ENCODE measurements at regions not wholly inside any gene's neighbourhood (a gene's known extent, or its start where the extent isn't known, plus 50 kb on each side); places are given as distances from the start of the nearest gene placed in this dataset.
"Not testable (repeated sequence)": the region's sequence is repeated elsewhere in the genome, so short reads cannot be mapped to it uniquely, and the experiment has no call there.

DNA sequence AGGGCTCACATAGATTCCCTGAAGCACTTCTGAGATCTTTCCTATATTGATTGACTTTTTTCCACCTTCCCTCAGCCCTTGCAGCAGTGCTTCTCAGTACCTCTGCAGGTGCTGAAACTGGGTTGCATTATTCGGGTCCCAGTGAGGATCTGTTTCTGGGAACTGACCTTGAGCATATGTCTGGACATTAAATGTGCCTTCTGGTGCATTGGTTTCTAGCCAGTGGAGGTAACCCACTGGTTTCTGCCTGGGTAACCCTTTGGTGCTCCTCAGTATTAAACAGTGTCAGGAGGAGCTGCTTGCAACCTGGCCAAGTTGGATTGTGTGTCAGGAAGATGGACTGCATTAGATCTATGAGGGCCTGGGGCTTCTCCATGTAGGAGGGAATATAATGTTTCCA is 213.3 kb upstream of the KCND2 start:
- TF ChIP-seq, protein P1, sequence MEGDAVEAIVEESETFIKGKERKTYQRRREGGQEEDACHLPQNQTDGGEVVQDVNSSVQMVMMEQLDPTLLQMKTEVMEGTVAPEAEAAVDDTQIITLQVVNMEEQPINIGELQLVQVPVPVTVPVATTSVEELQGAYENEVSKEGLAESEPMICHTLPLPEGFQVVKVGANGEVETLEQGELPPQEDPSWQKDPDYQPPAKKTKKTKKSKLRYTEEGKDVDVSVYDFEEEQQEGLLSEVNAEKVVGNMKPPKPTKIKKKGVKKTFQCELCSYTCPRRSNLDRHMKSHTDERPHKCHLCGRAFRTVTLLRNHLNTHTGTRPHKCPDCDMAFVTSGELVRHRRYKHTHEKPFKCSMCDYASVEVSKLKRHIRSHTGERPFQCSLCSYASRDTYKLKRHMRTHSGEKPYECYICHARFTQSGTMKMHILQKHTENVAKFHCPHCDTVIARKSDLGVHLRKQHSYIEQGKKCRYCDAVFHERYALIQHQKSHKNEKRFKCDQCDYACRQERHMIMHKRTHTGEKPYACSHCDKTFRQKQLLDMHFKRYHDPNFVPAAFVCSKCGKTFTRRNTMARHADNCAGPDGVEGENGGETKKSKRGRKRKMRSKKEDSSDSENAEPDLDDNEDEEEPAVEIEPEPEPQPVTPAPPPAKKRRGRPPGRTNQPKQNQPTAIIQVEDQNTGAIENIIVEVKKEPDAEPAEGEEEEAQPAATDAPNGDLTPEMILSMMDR (IDR thresholded peaks at IDR 0.05; ENCODE audit: borderline replicate concordance, insufficient read depth, low read depth, low read length): no peak
- H3K4me3 ChIP-seq (ENCODE audit: low read depth, low read length): no peak overlapping the region

DNA sequence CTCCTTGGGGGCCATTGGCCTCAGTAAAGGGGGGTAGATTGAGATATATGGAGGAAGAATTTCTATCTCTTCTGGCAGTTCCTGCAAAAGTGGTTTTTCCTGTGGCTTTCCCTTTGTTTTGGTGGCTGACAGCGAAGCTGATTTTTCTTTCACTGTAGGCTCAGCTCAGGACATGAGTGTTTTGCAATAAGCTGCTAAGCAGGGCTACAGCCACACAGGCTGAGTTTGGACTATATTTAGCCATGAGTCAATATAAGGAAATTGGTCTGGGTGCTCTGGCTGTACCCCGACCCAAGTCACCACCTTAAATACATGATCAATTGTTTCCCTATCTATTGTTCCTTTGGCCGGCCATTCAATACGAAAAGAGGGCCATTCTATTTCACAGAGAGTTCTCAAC is 212.7 kb upstream of the KCND2 start:
- H3K4me3 ChIP-seq (ENCODE audit: low read depth, low read length): no peak overlapping the region
- TF ChIP-seq, protein P1 (IDR thresholded peaks at IDR 0.05; ENCODE audit: borderline replicate concordance, insufficient read depth, low read depth, low read length): no peak

DNA sequence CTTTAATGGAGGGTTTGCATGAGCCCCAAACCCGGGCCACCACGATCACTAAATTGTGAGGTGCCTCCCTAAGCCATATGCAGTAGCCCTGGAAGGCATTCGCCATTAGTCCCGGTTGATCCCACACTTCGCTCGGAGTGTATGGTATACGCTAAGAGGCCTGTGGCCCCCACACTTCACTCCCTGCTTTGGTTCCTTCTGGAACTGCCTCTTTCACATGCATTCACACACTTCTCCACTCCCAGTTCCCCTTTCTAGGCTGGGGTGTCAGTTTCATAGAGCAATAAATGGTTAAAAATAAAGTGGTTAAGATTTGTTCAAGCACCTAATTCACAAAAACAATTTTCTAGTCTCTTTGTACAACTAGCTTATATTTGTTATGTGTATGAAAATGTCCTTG is 212.1 kb upstream of the KCND2 start:
- TF ChIP-seq, protein P1 (IDR thresholded peaks at IDR 0.05; ENCODE audit: borderline replicate concordance, insufficient read depth, low read depth, low read length): no peak
- H3K4me3 ChIP-seq (ENCODE audit: low read depth, low read length): no peak overlapping the region

DNA sequence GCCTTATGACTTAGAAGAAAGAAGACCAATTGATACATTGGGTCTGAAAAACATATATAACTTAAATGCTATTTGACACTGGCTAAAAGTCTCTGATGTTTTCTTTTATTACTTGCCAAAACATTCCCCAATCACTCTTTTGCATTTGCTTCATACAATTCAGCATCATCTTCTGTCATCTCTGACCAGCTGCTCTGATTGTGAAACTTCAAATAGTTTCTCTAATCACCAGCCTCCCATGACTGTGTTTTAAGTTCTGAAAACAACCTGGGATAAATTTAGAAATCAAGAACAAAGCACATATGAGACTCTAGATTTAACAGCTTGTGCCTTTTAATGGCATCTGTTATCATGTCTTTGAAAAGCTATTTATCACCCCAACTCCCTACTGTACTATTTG is 208.4 kb upstream of the KCND2 start:
- TF ChIP-seq, protein P1 (IDR thresholded peaks at IDR 0.05; ENCODE audit: borderline replicate concordance, insufficient read depth, low read depth, low read length): no peak
- H3K4me3 ChIP-seq (ENCODE audit: low read depth, low read length): no peak overlapping the region

DNA sequence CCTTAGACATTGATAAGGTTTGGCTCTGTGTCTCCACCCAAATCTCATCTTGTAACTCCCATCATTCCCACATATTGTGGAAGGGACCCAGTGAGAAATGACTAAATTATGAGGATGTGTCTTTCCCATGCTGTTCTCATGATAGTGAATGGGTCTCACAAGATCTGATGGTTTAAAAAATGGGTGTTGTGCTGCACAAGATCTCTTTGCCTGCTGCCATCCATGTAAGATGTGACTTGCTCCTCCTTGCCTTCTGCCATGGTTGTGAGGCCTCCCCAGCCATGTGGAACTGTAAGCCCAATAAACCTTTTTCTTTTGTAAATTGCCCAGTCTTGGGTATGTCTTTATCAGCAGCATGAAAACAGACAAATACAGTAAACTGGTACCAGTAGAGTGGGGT is 206.1 kb upstream of the KCND2 start:
- H3K4me3 ChIP-seq (ENCODE audit: low read depth, low read length): not testable (repeated sequence)

DNA sequence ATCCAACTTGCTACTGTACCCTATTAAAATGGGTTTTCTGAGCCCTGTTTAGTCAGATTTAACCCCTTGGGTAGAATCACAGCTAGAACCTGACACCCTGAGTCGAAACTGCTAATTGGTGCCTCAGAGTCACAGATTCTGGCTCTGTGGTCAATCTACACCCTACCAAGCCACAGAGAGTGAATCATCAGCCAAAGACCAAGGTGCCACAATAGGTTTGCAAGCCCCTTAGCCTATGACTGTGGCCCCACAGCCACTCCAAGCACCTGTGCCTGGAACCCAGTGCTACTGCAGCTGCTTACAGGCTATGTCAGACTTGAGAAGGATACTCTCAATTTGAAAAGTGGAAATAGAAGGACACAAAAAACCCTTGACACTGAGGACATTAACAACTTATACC is 202.8 kb upstream of the KCND2 start:
- H3K4me3 ChIP-seq (ENCODE audit: low read depth, low read length): no peak overlapping the region
- TF ChIP-seq, protein P1 (IDR thresholded peaks at IDR 0.05; ENCODE audit: borderline replicate concordance, insufficient read depth, low read depth, low read length): no peak

DNA sequence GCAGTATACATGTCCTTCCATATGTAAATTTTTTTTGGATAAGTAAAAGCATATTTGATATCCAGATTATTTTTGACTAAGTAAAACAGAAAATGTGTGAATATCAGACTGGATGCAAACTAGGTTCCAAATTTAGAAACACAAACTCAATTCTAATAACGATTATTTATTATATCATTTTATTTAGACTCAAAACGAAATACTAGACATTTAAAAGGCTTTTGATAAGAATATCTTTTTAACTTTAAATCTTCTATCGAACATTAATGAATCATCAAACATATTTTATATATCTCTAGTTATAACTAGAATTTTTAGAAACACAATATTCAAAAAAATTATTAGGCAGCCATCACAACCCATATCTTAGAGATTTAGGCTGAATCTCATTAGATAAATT is 195.2 kb upstream of the KCND2 start:
- no peak overlapping the region for H3K4me3 ChIP-seq (ENCODE audit: low read depth, low read length)
- TF ChIP-seq, protein P1 (IDR thresholded peaks at IDR 0.05; ENCODE audit: borderline replicate concordance, insufficient read depth, low read depth, low read length): no peak

DNA sequence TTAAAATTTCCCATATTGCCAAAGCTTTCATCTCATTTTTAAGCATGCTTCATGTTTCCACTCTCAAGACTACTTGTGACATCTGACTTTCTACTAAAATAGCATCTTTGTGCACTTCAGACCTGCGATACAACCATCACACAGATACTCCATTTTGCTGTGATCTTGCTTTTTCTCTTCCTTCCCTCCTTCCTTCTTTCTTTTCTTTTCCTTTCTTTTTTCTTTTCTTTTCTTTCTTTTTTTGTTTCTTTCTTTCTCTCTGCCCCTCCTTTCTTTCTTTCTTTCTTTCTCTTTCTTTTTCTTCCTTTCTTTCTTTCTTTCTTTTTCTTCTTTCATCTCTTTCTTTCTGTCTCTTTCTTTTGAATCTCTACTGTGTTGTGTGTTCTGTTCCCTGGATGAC is 194.0 kb upstream of the KCND2 start:
- H3K4me3 ChIP-seq (ENCODE audit: low read depth, low read length): no peak overlapping the region
- TF ChIP-seq, protein P1 (IDR thresholded peaks at IDR 0.05; ENCODE audit: borderline replicate concordance, insufficient read depth, low read depth, low read length): no peak
